ENCODE measurements at regions not wholly inside any gene's neighbourhood (a gene's known extent, or its start where the extent isn't known, plus 50 kb on each side); places are given as distances from the start of the nearest gene placed in this dataset.

DNA sequence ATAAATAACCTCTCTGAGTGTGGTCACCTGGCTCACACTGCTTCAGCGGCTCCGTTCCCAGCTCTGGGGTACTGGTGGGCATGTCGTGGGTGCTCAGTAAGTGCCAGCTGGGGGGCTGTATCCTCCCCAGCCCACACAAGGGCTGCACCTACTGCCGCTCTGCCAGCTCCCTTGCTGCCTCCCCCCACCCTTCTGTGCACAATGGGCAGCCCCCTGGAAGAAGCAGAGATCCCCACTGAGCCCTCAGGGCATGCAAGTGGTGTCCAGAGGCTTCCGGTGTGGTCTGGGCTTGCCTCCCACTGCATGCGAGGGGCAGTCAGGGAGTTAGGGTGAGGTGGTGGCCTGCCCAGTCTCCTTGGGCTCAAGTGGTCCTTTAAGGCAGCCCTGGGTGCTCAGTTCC, 58.3 kb upstream of the TRPM1 start:
- TF ChIP-seq, protein P1, sequence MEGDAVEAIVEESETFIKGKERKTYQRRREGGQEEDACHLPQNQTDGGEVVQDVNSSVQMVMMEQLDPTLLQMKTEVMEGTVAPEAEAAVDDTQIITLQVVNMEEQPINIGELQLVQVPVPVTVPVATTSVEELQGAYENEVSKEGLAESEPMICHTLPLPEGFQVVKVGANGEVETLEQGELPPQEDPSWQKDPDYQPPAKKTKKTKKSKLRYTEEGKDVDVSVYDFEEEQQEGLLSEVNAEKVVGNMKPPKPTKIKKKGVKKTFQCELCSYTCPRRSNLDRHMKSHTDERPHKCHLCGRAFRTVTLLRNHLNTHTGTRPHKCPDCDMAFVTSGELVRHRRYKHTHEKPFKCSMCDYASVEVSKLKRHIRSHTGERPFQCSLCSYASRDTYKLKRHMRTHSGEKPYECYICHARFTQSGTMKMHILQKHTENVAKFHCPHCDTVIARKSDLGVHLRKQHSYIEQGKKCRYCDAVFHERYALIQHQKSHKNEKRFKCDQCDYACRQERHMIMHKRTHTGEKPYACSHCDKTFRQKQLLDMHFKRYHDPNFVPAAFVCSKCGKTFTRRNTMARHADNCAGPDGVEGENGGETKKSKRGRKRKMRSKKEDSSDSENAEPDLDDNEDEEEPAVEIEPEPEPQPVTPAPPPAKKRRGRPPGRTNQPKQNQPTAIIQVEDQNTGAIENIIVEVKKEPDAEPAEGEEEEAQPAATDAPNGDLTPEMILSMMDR (IDR thresholded peaks at IDR 0.05; ENCODE audit: low read depth, low read length) = no peak
- H3K4me3 ChIP-seq (ENCODE audit: low read depth, low read length) = no peak overlapping the region

DNA sequence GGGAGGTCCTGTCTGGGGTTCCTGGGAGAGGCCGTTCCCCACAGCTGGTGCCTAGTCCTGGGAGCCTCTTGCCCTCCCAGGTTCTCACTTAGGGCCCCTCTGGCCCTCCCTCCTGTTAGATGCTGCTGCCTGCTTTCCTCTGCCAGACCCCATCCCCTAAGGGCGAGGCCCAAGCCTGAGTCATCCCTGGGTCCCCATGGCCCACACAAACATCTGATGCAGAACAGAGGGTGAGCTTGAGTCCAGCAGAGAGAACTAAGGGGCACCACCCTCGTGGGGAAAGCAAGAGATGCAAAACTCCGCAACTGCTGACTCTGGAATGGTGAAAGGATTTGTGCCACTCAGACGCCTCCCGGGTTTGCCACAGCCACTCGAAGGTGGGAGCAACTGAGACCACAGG, 58.8 kb upstream of the TRPM1 start:
- TF ChIP-seq, protein P1 (IDR thresholded peaks at IDR 0.05; ENCODE audit: low read depth, low read length) = no peak
- no peak overlapping the region for H3K4me3 ChIP-seq (ENCODE audit: low read depth, low read length)

DNA sequence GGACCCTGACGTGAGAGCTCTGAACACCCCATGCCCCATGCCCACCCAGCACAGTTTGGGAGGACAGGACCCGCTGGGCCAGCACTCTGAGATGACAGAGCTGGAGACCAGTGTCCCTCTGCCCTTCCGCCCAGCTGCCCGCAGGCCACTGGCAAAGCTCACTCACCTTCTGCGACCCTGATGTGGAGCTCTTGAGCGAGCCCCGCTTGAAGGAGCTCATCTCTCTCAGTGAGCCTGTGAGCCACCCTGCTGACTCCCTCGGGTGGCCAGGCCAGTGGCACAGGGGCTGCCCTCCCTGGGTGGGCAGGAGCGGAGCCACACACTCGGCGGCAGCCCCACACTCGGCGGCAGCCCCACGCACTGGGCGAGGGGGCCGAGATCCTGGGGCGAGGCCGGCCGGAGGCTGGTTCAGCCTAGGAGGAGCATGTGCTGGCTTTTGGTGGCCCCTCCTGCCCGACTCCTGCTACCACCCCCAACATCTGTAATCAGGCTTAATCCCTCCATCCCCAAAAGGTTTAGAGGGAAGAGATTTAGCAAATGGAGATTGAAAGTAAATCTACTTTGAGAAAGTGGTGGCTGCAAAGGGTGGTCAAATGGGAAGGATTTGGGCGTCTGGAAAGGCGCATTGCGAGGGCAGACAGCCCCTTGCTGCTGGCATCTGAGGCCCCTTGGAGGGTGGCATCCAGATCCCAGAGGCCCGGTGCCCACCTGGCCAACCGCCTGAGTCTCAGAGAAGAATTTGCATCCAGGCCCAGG, 59.4 kb upstream of the TRPM1 start:
- TF ChIP-seq, protein P1 (IDR thresholded peaks at IDR 0.05; ENCODE audit: low read depth, low read length) = no peak
- H3K4me3 ChIP-seq (ENCODE audit: low read depth, low read length) = no peak overlapping the region

DNA sequence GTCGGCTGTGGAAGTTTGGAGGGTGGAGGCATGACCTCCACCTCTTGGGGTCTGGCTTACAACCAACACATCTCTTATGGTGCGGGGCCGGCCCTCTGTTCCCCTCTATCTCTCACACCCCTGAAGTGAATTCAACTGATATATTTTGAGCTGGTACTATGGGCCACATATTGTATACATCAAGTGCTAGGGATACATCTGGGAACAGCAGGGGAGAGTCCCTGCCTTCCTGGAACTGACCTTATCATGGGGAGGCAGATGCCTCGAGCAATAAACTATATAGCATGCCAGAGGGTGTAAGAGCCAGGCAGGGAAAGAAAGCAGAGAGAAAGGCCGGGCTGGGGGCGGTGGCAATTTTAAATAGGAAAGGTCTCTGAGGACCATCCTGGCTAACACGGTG, 60.4 kb upstream of the TRPM1 start:
- no peak overlapping the region for H3K4me3 ChIP-seq (ENCODE audit: low read depth, low read length)
- TF ChIP-seq, protein P1 (IDR thresholded peaks at IDR 0.05; ENCODE audit: low read depth, low read length) = no peak

DNA sequence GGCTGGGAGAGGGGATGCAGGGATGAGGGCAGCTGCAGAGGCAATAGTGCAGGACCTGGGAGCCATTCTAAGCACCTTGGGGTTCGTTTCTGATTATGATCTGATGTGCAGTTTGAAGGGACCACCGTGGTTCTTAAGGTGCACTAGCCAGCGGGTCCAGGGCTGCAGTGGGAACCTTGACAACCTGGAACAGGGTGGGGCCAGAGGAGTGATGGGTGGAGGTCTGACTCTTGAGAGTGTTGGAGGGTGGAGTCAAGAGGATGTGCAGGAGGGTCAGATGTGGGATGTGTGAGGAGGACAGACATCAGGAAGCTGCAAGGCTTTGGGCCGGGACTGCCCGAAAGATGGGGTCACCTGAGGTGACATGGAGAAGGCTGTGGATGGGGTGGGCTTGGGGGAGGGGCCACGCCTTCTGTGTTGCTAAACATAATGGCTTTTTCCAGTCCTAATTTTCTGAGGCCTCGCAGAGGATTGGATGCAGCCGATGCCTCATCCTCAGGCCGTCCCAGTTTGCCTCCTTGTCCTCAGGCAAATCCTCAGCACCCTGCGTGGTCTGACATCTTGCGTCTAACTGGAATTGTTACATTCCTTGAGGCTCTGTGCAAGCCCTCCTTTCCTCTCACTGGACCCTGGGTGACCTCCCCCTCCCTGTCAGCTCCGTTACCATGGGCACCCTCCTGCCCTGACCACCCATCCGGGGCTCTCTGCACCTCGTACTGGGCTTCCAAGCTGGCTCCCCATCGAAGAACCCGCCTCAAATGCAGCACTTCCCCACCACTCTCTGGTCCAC, 61.4 kb upstream of the TRPM1 start:
- TF ChIP-seq, protein P1 (IDR thresholded peaks at IDR 0.05; ENCODE audit: low read depth, low read length) = no peak
- H3K4me3 ChIP-seq (ENCODE audit: low read depth, low read length) = no peak overlapping the region

DNA sequence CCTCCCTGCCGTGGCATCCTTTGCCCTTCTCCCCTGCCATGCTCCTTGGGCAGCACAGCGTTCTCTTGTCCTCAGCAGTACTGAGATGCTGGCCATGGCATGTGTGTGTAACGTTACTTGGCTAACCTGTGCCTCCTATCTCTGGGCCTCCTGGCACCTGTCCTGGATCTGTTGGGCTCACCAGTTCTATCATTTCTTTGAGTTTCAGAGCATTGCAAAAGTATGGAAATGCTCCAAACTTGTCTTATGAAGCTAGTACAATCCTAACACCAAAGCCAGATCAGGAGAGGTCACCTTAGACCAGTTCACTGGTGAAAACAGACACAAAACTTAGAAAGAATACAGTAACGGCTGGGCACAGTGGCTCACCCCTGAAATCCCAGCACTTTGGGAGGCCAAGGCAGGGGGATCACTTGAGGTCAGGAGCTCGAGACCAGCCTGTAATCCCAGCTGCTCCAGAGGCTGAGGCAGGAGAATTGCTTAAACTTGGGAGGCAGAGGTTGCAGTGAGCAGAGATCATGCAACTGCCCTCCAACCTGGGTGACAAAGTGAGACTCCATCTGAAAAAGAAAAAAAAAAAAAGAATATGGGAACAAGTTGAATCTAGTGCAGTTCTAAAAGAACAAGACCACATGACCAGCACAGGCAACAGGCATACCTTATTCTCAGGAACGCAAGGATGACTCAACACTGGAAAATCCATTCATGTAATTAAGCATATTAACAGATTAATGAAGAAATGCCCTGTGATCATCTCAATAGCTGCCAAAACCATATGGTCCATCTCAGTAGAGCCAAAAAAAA, 62.4 kb upstream of the TRPM1 start:
- TF ChIP-seq, protein P1 (IDR thresholded peaks at IDR 0.05; ENCODE audit: low read depth, low read length) = no peak

More for the DNA sequence above, 62.4 kb upstream of the TRPM1 start:
- no peak overlapping the region for H3K4me3 ChIP-seq (ENCODE audit: low read depth, low read length)
